GM12865 (cell line): ENCODE measurements at regions not wholly inside any gene's neighbourhood (a gene's known extent, or its start where the extent isn't known, plus 50 kb on each side); places are given as distances from the start of the nearest gene placed in this dataset.
"Not testable (repeated sequence)": the region's sequence is repeated elsewhere in the genome, so short reads cannot be mapped to it uniquely, and the experiment has no call there.

Experiments used
- DNase-seq: peaks from one replicate; pipeline ENCODE4 v3.0.0; 2010; ENCODE audit warnings: low read depth
- H3K4me3 ChIP-seq: 2 replicates; pipeline ENCODE4 v1.5.1; 2011; ENCODE audit warnings: mild to moderate bottlenecking, low read depth, low read length, control low read depth
- CTCF ChIP-seq: IDR thresholded peaks from 2 replicates; pipeline ENCODE4 v1.5.1; 2011; ENCODE audit warnings: low read length, control low read depth, low read depth, inconsistent platforms; ENCODE audit not compliant: insufficient read depth; ENCODE audit errors: missing control alignments

GRCh38 chr5:17326600-17327037 is 109.2 kb downstream of the BASP1 start:
- DNase-seq = no peak
- no peak for TF ChIP-seq CTCF
- H3K4me3 ChIP-seq = no peak overlapping the region

- no peak overlapping the region for H3K4me3 ChIP-seq
- TF ChIP-seq CTCF = no peak
- DNase-seq = no peak
Observed at GRCh38 chr5:17327048-17327625, 109.7 kb downstream of the BASP1 start.

GRCh38 chr5:17329571-17329970 is 112.1 kb downstream of the BASP1 start:
- no peak for TF ChIP-seq CTCF
- no peak for DNase-seq
- no peak overlapping the region for H3K4me3 ChIP-seq

- H3K4me3 ChIP-seq = no peak overlapping the region
- no peak for DNase-seq
- TF ChIP-seq CTCF = no peak
Observed at GRCh38 chr5:17330386-17330785, 113.0 kb downstream of the BASP1 start.

- DNase-seq = no peak
- no peak overlapping the region for H3K4me3 ChIP-seq
- no peak for TF ChIP-seq CTCF
Observed at GRCh38 chr5:17331651-17332050, 114.2 kb downstream of the BASP1 start.

- no peak for DNase-seq
- H3K4me3 ChIP-seq = no peak overlapping the region
- no peak for TF ChIP-seq CTCF
Observed at GRCh38 chr5:17333755-17334154, 116.3 kb downstream of the BASP1 start.

- no peak overlapping the region for H3K4me3 ChIP-seq
- DNase-seq = no peak
- TF ChIP-seq CTCF = no peak
Observed at GRCh38 chr5:17336054-17336453, 118.6 kb downstream of the BASP1 start.

- H3K4me3 ChIP-seq, DNase-seq: not testable (repeated sequence)
Observed at GRCh38 chr5:17336723-17337122, 119.3 kb downstream of the BASP1 start.
